ENCODE measurements at regions not wholly inside any gene's neighbourhood (a gene's known extent, or its start where the extent isn't known, plus 50 kb on each side); places are given as distances from the start of the nearest gene placed in this dataset.

- WGBS, 2 donors: 61 to 66% methylated on average over 2 of the region's 2 CpGs
- Histone ChIP-seq H3K27me3 (no peaks in the 10 kb centered on the region), H3K4me3 (no peak overlapping the region), H3K9me3 (no peaks in the 10 kb centered on the region), H3K36me3 (replicated peaks in 1 of 2; ENCODE audit: insufficient read depth in 1 of 2, low read depth in 2 of 2) (no peaks in the 10 kb centered on the region), H3K4me1 (no peaks in the 10 kb centered on the region), H3K27ac (no peak overlapping the region)
- no peak for DNase-seq
- TF ChIP-seq POLR2A (IDR thresholded peaks at IDR 0.05): no peak
- no peak for TF ChIP-seq CTCF (IDR thresholded peaks at IDR 0.05)
- intact Hi-C loops (cut with DNase I): no loop called here
- ATAC-seq: no peak
Observed at GRCh38 chr9:11506980-11507379, 894.2 kb upstream of the PTPRD start.

GRCh38 chr9:11537566-11537965 is 924.8 kb upstream of the PTPRD start:
- TF ChIP-seq POLR2A (IDR thresholded peaks at IDR 0.05) (no peak), CTCF (IDR thresholded peaks at IDR 0.05) (no peak)
- no peak for ATAC-seq
- no peak overlapping the region for H3K27ac ChIP-seq
- H3K4me1 ChIP-seq: peaks cover 4% of the 10 kb centered on the region
- intact Hi-C loops (cut with DNase I): no loop called here
- H3K4me3 ChIP-seq: no peak overlapping the region
- H3K36me3 ChIP-seq (replicated peaks in 1 of 2; ENCODE audit: insufficient read depth in 1 of 2, low read depth in 2 of 2): no peaks in the 10 kb centered on the region
- H3K9me3 ChIP-seq: no peaks in the 10 kb centered on the region
- H3K27me3 ChIP-seq: no peaks in the 10 kb centered on the region
- no peak for DNase-seq

GRCh38 chr9:11542781-11543180 is 930.0 kb upstream of the PTPRD start:
- Histone ChIP-seq H3K9me3 (no peaks in the 10 kb centered on the region), H3K4me3 (no peak overlapping the region), H3K4me1 (no peaks in the 10 kb centered on the region), H3K27me3 (no peaks in the 10 kb centered on the region), H3K27ac (no peak overlapping the region), H3K36me3 (replicated peaks in 1 of 2; ENCODE audit: insufficient read depth in 1 of 2, low read depth in 2 of 2) (no peaks in the 10 kb centered on the region)
- no peak for TF ChIP-seq CTCF (IDR thresholded peaks at IDR 0.05)
- TF ChIP-seq POLR2A (IDR thresholded peaks at IDR 0.05): no peak
- DNase-seq: no peak
- ATAC-seq: no peak
- intact Hi-C loops (cut with DNase I): no loop called here

- no peaks in the 10 kb centered on the region for H3K36me3 ChIP-seq (replicated peaks in 1 of 2; ENCODE audit: insufficient read depth in 1 of 2, low read depth in 2 of 2)
- H3K4me1 ChIP-seq: no peaks in the 10 kb centered on the region
- DNase-seq (no peak), ATAC-seq (no peak)
- intact Hi-C loops (cut with DNase I): no loop called here
- no peak overlapping the region for H3K27ac ChIP-seq
- no peak overlapping the region for H3K4me3 ChIP-seq
- H3K27me3 ChIP-seq: no peaks in the 10 kb centered on the region
- 45 to 48% methylated on average over 3 of the region's 3 CpGs for WGBS, 2 donors
- TF ChIP-seq POLR2A (IDR thresholded peaks at IDR 0.05) (no peak), CTCF (IDR thresholded peaks at IDR 0.05) (no peak)
- H3K9me3 ChIP-seq: no peaks in the 10 kb centered on the region
Observed at GRCh38 chr9:11546231-11546630, 933.4 kb upstream of the PTPRD start.

- Histone ChIP-seq H3K4me3 (no peak overlapping the region), H3K27ac (no peak overlapping the region), H3K4me1 (no peaks in the 10 kb centered on the region), H3K36me3 (replicated peaks in 1 of 2; ENCODE audit: insufficient read depth in 1 of 2, low read depth in 2 of 2) (no peaks in the 10 kb centered on the region), H3K27me3 (no peaks in the 10 kb centered on the region), H3K9me3 (no peaks in the 10 kb centered on the region)
- TF ChIP-seq CTCF (IDR thresholded peaks at IDR 0.05) (no peak), POLR2A (IDR thresholded peaks at IDR 0.05) (no peak)
- WGBS, 2 donors: 77 to 83% methylated on average over 5 to 7 of the region's 7 CpGs
- DNase-seq (no peak), ATAC-seq (no peak)
- intact Hi-C loops (cut with DNase I): no loop called here
Observed at GRCh38 chr9:11549311-11549794, 936.6 kb upstream of the PTPRD start.

All from body of pancreas (tissue), 4 donors.